C4-2B (cell line): ENCODE measurements at regions not wholly inside any gene's neighbourhood (a gene's known extent, or its start where the extent isn't known, plus 50 kb on each side); places are given as distances from the start of the nearest gene placed in this dataset.

ENCODE experiments used
- CTCF ChIP-seq: fragments of 450-650 bp; conservative IDR thresholded peaks from 2 replicates; pipeline ENCODE4 v1.5.1; 2017; ENCODE audit warnings: mild to moderate bottlenecking
- ZFX ChIP-seq: fragments of 450-650 bp; IDR thresholded peaks from 2 replicates; pipeline ENCODE4 v1.6.1; 2017

- no peak for TF ChIP-seq CTCF
- no peak for TF ChIP-seq ZFX
These were observed 197.2 kb upstream of the ITM2A start for GRCh38 chrX:79564362-79564761.
